ENCODE measurements at regions not wholly inside any gene's neighbourhood (a gene's known extent, or its start where the extent isn't known, plus 50 kb on each side); places are given as distances from the start of the nearest gene placed in this dataset.

- TF ChIP-seq CTCF (IDR thresholded peaks at IDR 0.05): no peak
- Mint-ChIP-seq H3K27ac (no peak overlapping the region), H3K9me3 (no peaks in the 10 kb centered on the region), H3K4me1 (ENCODE audit: low read depth) (no peaks in the 10 kb centered on the region), H3K36me3 (ENCODE audit: low read depth) (no peaks in the 10 kb centered on the region), H3K27me3 (peaks cover 7% of the 10 kb centered on the region), H3K4me3 (no peak overlapping the region)
- no peak for ATAC-seq
- POLR2A ChIA-PET: no interaction called here
- intact Hi-C loops (cut with micrococcal nuclease): no loop called here
- CTCF ChIA-PET: no interaction called here
- DNase-seq: no peak
Observed at GRCh38 chr7:25995216-25995615, 156.8 kb upstream of the NFE2L3 start.

GRCh38 chr7:25996006-25996408 is 156.0 kb upstream of the NFE2L3 start:
- ATAC-seq (no peak), DNase-seq (no peak)
- Mint-ChIP-seq H3K27ac (no peak overlapping the region), H3K27me3 (peaks cover 7% of the 10 kb centered on the region), H3K4me3 (no peak overlapping the region), H3K9me3 (no peaks in the 10 kb centered on the region), H3K4me1 (ENCODE audit: low read depth) (no peaks in the 10 kb centered on the region), H3K36me3 (ENCODE audit: low read depth) (no peaks in the 10 kb centered on the region)
- intact Hi-C loops (cut with micrococcal nuclease): no loop called here
- ChIA-PET CTCF (no interaction called here), POLR2A (no interaction called here)
- TF ChIP-seq CTCF (IDR thresholded peaks at IDR 0.05): no peak

GRCh38 chr7:25998499-25998898 is 153.5 kb upstream of the NFE2L3 start:
- POLR2A ChIA-PET: no interaction called here
- peaks cover 13% of the 10 kb centered on the region for H3K27me3 Mint-ChIP-seq
- CTCF ChIA-PET: interaction anchor here (1.0 kb wide), 1 partner anchor 92 kb away, joined by 3 read pairs; no protein-coding TSS in a partner anchor

GRCh38 chr7:26000841-26001240 is 151.2 kb upstream of the NFE2L3 start:
- H3K27me3 Mint-ChIP-seq: peaks cover 11% of the 10 kb centered on the region
- DNase-seq: no peak
- TF ChIP-seq CTCF (IDR thresholded peaks at IDR 0.05): no peak
- ChIA-PET CTCF (interaction anchor here (0.6 to 1.3 kb wide), 2 partner anchors 61 to 107 kb away, joined by 3 to 4 read pairs; no protein-coding TSS in a partner anchor), POLR2A (no interaction called here)
- no peaks in the 10 kb centered on the region for H3K9me3 Mint-ChIP-seq
- no peak overlapping the region for H3K4me3 Mint-ChIP-seq
- ATAC-seq: no peak
- H3K4me1 Mint-ChIP-seq (ENCODE audit: low read depth): no peaks in the 10 kb centered on the region
- no peak overlapping the region for H3K27ac Mint-ChIP-seq
- no peaks in the 10 kb centered on the region for H3K36me3 Mint-ChIP-seq (ENCODE audit: low read depth)
- intact Hi-C loops (cut with micrococcal nuclease): no loop called here

More at GRCh38 chr7:25998499-25998898, 153.5 kb upstream of the NFE2L3 start:
- H3K4me3 Mint-ChIP-seq: no peak overlapping the region
- intact Hi-C loops (cut with micrococcal nuclease): no loop called here
- H3K4me1 Mint-ChIP-seq (ENCODE audit: low read depth): no peaks in the 10 kb centered on the region
- ATAC-seq (no peak), DNase-seq (no peak)
- H3K9me3 Mint-ChIP-seq: no peaks in the 10 kb centered on the region
- TF ChIP-seq CTCF (IDR thresholded peaks at IDR 0.05): no peak
- H3K27ac Mint-ChIP-seq: no peak overlapping the region
- no peaks in the 10 kb centered on the region for H3K36me3 Mint-ChIP-seq (ENCODE audit: low read depth)

GRCh38 chr7:26001662-26002244 is 150.2 kb upstream of the NFE2L3 start:
- no peak for TF ChIP-seq CTCF (IDR thresholded peaks at IDR 0.05)
- DNase-seq: no peak
- CTCF ChIA-PET: interaction anchor here (0.6 to 1.3 kb wide), 4 partner anchors 20 to 785 kb away, joined by 3 to 4 read pairs (median 3); no protein-coding TSS in a partner anchor
- no peaks in the 10 kb centered on the region for H3K4me1 Mint-ChIP-seq (ENCODE audit: low read depth)
- no peaks in the 10 kb centered on the region for H3K36me3 Mint-ChIP-seq (ENCODE audit: low read depth)
- no peaks in the 10 kb centered on the region for H3K9me3 Mint-ChIP-seq
- H3K4me3 Mint-ChIP-seq: no peak overlapping the region
- POLR2A ChIA-PET: no interaction called here
- peaks cover 14% of the 10 kb centered on the region for H3K27me3 Mint-ChIP-seq
- H3K27ac Mint-ChIP-seq: no peak overlapping the region
- no peak for ATAC-seq
- intact Hi-C loops (cut with micrococcal nuclease): no loop called here

Measured in activated CD8-positive, alpha-beta T cell treated with anti-CD3 and anti-CD28 coated beads for 36 hours (primary cell).